Sigmoid colon (tissue), 4 donors: ENCODE measurements at regions not wholly inside any gene's neighbourhood (a gene's known extent, or its start where the extent isn't known, plus 50 kb on each side); places are given as distances from the start of the nearest gene placed in this dataset.

Source experiments
- CTCF ChIP-seq, 4 experiments: fragments of 450-650 bp in 3 of 4; fragments of 200-600 bp in 1 of 4; IDR thresholded peaks; one replicate each; pipeline ENCODE4 v1.5.1; 2016 to 2019; ENCODE audit warnings: antibody characterized with exemption in 4 of 4, mild to moderate bottlenecking in 3 of 4, moderate library complexity in 2 of 4
- POLR2A ChIP-seq, 2 donors: fragments of 450-650 bp; IDR thresholded peaks; one replicate each; pipeline ENCODE4 v1.6.1; 2016; ENCODE audit warnings: antibody characterized with exemption in 2 of 2, mild to moderate bottlenecking in 2 of 2, moderate library complexity in 2 of 2
- POLR2AphosphoS5 ChIP-seq, 4 donors: sonication (generic); formaldehyde crosslinking; IDR thresholded peaks; one replicate each; pipeline ENCODE4 v1.6.1; 2017; ENCODE audit warnings: antibody characterized with exemption in 4 of 4

- TF ChIP-seq POLR2AphosphoS5 (IDR thresholded peaks at IDR 0.05) (no peak), CTCF (IDR thresholded peaks at IDR 0.05) (no peak), POLR2A (IDR thresholded peaks at IDR 0.05) (no peak)
Observed at GRCh38 chr20:23223908-23224580, 126.5 kb upstream of the NXT1 start.
